Lower leg skin (tissue), 3 donors: ENCODE measurements at regions not wholly inside any gene's neighbourhood (a gene's known extent, or its start where the extent isn't known, plus 50 kb on each side); places are given as distances from the start of the nearest gene placed in this dataset.

Source experiments
- CTCF ChIP-seq, 3 donors: fragments of 450-650 bp; IDR thresholded peaks; one replicate each; pipeline ENCODE4 v1.5.1; 2016; ENCODE audit warnings: antibody characterized with exemption in 3 of 3, mild to moderate bottlenecking in 3 of 3, moderate library complexity in 2 of 3
- POLR2A ChIP-seq, 2 donors: fragments of 450-650 bp; IDR thresholded peaks; one replicate each; pipeline ENCODE4 v1.6.1; 2016 to 2017; ENCODE audit warnings: antibody characterized with exemption in 2 of 2, mild to moderate bottlenecking in 1 of 2, moderate library complexity in 1 of 2

GRCh38 chr7:118052336-118052735 is 131.6 kb upstream of the LSM8 start:
- TF ChIP-seq CTCF (IDR thresholded peaks at IDR 0.05), result no peak
- TF ChIP-seq POLR2A (IDR thresholded peaks at IDR 0.05), result no peak
